C4-2B (cell line): ENCODE measurements at regions not wholly inside any gene's neighbourhood (a gene's known extent, or its start where the extent isn't known, plus 50 kb on each side); places are given as distances from the start of the nearest gene placed in this dataset.

ENCODE experiments used
- CTCF ChIP-seq: fragments of 450-650 bp; conservative IDR thresholded peaks from 2 replicates; pipeline ENCODE4 v1.5.1; 2017; ENCODE audit warnings: mild to moderate bottlenecking
- ZFX ChIP-seq: fragments of 450-650 bp; IDR thresholded peaks from 2 replicates; pipeline ENCODE4 v1.6.1; 2017

GRCh38 chr5:103364074-103364473 is 105.5 kb downstream of the MACIR start:
- TF ChIP-seq CTCF: no peak
- no peak for TF ChIP-seq ZFX
